ENCODE measurements at regions not wholly inside any gene's neighbourhood (a gene's known extent, or its start where the extent isn't known, plus 50 kb on each side); places are given as distances from the start of the nearest gene placed in this dataset.
"Not testable (repeated sequence)": the region's sequence is repeated elsewhere in the genome, so short reads cannot be mapped to it uniquely, and the experiment has no call there.

DNA sequence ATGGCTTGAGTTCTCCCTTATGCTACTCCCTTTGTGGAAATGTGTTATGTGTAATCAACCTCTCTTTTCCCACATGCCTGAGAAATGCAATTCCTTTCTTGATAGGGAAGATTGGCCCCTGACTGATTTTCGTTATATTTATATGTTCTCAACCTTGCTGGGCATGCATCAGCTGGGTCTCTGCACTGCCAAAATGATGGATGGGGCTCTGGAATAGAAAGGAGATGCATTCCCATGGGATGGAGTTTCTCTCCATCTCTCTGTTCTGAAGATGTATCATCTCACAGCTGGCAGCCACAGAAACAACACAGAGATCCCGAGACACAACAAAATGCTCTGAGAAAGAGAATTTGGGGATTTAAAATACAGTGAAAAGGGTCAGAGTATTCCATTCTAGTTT, 327.7 kb upstream of the LMCD1 start:
- TF ChIP-seq, protein P1, sequence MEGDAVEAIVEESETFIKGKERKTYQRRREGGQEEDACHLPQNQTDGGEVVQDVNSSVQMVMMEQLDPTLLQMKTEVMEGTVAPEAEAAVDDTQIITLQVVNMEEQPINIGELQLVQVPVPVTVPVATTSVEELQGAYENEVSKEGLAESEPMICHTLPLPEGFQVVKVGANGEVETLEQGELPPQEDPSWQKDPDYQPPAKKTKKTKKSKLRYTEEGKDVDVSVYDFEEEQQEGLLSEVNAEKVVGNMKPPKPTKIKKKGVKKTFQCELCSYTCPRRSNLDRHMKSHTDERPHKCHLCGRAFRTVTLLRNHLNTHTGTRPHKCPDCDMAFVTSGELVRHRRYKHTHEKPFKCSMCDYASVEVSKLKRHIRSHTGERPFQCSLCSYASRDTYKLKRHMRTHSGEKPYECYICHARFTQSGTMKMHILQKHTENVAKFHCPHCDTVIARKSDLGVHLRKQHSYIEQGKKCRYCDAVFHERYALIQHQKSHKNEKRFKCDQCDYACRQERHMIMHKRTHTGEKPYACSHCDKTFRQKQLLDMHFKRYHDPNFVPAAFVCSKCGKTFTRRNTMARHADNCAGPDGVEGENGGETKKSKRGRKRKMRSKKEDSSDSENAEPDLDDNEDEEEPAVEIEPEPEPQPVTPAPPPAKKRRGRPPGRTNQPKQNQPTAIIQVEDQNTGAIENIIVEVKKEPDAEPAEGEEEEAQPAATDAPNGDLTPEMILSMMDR (IDR thresholded peaks at IDR 0.05; ENCODE audit: control extremely low read depth, extremely low read depth, low read depth, missing control alignments) = no peak
- ChIA-PET CTCF (interaction anchor here (1.5 kb wide), 1 partner anchor 67 kb away, joined by 3 read pairs; no protein-coding TSS in a partner anchor), POLR2A (no interaction called here)
- DNase-seq (ENCODE audit: extremely low spot score) = no peak

DNA sequence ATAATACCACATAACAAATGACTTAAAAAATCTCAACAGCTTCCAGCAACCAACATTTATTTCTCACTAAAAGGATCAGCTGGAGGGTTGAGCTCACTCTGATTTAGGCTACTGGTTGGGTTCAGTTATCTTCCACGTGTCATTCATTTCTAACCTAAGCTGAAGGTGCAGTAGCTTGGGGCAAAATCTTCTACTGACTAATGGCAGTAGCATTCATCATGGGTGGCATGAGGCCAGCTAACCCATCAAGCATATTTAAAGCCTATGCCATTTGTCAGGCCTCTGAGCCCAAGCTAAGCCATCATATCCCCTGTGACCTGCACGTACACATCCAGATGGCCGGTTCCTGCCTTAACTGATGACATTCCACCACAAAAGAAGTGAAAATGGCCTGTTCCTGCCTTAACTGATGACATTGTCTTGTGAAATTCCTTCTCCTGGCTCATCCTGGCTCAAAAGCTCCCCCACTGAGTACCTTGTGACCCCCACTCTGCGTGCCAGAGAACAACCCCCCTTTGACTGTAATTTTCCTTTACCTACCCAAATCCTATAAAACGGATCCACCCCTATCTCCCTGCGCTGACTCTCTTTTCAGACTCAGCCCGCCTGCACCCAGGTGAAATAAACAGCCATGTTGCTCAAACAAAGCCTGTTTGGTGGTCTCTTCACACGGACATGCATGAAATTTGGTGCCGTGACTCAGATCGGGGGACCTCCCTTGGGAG, 324.7 kb upstream of the LMCD1 start:
- POLR2A ChIA-PET; DNase-seq (ENCODE audit: extremely low spot score): not testable (repeated sequence)
- CTCF ChIA-PET = interaction anchor here (1.0 kb wide), 1 partner anchor 63 kb away, joined by 3 read pairs; no protein-coding TSS in a partner anchor

DNA sequence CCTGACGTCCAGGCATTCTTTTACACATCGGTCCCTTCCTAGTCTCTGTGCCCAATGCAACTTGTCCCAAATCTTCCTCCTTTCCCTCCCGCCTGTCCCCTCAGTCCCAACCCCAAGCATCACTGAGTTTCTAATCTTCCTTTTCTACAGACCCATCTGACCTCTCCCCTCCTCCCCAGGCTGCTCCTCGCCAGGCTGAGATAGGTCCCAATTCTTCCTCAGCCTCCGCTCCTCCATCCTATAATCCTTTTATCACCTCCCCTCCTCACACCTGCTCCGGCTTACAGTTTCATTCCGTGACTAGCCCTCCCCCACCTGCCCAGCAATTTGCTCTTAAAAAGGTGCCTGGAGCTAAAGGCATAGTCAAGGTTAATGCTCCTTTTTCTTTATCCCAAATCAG, 323.1 kb upstream of the LMCD1 start:
- CTCF ChIA-PET; DNase-seq (ENCODE audit: extremely low spot score); POLR2A ChIA-PET: not testable (repeated sequence)

DNA sequence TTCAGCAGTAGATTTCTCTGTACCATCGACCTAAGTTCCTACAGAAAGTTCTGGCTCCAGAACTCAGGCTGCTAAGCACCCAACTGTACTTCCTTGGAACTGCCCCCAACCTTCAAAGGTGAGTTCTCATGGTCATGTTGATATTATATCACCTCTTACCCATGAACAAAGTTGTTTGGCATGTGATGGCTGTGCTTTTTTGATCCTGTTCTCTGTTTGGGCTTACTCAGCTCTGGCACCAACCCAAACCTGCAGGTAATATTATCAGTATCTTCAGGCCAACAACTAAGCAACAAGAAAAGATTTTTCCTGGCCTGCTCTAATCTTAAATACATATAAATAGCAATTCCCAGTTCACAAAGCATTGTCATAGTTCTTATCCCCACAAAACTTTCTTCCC, 318.7 kb upstream of the LMCD1 start:
- POLR2A ChIA-PET = no interaction called here
- TF ChIP-seq, protein P1 (IDR thresholded peaks at IDR 0.05; ENCODE audit: control extremely low read depth, extremely low read depth, low read depth, missing control alignments) = no peak
- DNase-seq (ENCODE audit: extremely low spot score) = no peak
- CTCF ChIA-PET = no interaction called here

DNA sequence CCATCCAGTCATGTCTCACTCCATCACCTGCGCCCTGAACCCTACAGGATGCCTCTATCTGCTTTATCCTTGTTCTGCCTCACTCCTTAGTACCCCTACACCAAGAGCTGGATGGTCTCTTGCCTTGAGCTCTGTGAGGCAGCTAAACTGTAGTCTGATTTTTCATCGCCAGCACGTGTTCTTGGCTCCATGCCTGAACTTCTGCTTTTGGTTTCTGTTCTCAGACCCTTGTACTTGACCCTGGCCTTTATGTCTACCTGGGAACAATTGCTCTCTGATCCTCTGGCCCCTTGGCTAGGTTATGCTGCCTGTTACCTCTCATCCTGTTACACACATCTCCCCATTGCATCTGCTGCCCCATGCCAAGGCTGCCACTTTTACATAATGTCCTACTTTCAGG, 318.0 kb upstream of the LMCD1 start:
- CTCF ChIA-PET = no interaction called here
- TF ChIP-seq, protein P1 (IDR thresholded peaks at IDR 0.05; ENCODE audit: control extremely low read depth, extremely low read depth, low read depth, missing control alignments) = no peak

DNA sequence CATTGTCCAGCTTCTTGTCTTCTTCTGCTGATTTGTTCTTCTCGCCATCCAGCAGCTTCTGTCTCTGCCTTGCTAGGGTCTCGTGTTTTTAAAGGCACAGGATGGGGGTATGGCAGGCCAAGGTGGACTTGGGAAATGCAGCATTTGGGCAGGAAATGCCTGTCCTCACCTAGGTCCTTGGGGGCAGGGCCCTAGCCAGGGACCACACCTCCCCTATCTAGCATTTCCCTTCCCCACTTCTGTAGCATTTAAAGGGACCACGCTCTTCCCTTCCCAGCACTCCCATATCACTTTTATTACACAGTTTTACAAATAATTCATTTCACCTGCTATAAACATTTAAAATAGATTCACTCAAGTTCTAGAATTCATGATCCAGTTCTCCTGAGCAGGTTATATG, 315.4 kb upstream of the LMCD1 start:
- DNase-seq (ENCODE audit: extremely low spot score) = no peak
- TF ChIP-seq, protein P1 (IDR thresholded peaks at IDR 0.05; ENCODE audit: control extremely low read depth, extremely low read depth, low read depth, missing control alignments) = no peak
- POLR2A ChIA-PET = no interaction called here
- CTCF ChIA-PET = no interaction called here

More for the DNA sequence above, 318.0 kb upstream of the LMCD1 start:
- POLR2A ChIA-PET = no interaction called here
- DNase-seq (ENCODE audit: extremely low spot score) = no peak

DNA sequence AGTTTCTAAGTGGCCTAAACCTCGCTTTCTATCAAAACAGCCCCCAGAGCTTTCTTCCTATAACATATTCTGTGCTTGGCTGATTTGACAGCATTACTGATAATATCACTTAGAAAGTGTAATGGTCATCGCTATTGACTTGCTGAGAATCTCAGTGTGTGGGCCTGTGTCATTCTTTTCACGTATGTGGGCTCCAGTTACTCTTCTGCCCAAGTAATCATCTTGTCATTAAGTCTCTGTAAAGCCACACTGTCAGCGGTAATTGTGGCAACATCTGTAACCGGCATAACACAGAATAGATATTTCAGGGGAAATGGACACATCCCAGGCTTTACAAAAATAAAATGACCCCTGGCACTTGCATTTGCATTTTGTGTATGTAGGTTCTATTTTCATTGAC, 313.6 kb upstream of the LMCD1 start:
- ChIA-PET CTCF (no interaction called here), POLR2A (no interaction called here)
- DNase-seq (ENCODE audit: extremely low spot score) = no peak
- TF ChIP-seq, protein P1 (IDR thresholded peaks at IDR 0.05; ENCODE audit: control extremely low read depth, extremely low read depth, low read depth, missing control alignments) = no peak

DNA sequence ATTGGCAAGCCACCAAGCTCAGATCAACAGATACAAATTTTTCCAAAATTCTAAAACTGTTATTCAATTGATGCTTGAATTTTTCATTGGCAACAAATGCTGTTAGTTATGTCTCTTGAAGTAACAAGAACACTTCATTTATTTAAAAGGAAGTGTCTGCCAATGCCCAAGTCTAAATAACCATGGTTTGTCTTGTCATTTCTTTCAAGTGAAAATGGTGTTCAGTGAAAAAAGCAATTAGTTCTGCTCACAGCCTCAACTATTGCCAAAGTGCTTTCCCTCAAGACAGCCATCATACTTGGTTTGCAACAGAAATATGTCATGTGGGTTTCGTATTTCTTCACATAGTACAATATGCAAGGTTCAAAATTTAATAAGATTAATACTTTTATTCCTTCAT, 312.6 kb upstream of the LMCD1 start:
- TF ChIP-seq, protein P1 (IDR thresholded peaks at IDR 0.05; ENCODE audit: control extremely low read depth, extremely low read depth, low read depth, missing control alignments) = no peak
- CTCF ChIA-PET = no interaction called here
- POLR2A ChIA-PET = no interaction called here
- DNase-seq (ENCODE audit: extremely low spot score) = no peak

All from GM10248 (cell line).